ENCODE measurements at regions not wholly inside any gene's neighbourhood (a gene's known extent, or its start where the extent isn't known, plus 50 kb on each side); places are given as distances from the start of the nearest gene placed in this dataset.
A peak's percentile ranks its signal among the peaks of the same experiment; 100 is the strongest.

DNA sequence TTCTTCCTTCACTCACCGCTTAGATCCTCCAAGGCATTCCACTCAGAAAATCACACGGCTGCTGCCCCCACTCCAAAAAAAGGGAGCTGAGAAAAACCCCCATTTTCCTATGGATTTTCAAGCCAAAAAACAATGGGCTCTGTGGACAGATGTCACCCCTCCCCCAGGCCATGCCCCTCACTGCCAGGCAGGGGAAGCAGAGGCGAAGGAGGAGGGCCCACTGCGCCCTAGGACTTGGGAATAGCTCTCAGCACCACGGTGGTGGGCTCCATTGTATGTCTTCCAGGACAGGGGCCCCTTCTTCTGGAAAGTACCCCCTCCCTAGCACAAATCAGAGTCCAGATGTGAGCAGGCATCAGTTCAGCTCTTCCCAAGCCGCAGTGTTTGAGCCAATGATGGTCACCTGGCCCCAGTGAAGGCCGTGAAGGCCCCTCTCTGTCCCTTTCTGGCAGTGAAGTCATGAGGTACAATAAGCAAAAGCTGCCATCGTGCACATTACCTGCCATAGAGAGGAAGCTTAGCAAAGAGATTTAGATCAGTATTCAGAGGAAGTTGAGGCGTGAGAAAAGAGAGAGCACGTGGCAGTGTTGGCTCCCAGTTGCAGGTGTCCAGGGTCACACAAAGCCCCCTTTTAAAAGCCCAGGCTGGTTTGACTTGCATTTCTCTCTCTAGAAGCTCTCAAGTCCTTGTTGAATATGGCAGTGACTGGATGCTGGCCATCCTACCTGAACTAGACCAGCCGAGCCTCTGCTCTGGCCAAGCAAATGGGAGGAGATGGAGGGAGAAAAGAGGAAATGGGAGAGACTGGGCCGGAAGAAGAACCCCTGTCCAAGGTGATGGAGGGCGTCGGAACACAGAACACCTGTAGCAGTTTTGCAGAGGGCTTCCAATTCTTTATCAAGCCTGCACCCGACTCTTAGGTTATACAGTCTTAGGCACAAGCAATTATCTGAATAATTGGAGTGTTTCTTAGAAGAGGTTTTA lies 149.0 kb downstream of the TOMM20 start:
- Histone ChIP-seq H4K20me1 (ENCODE audit: insufficient read depth, low read depth, low read length) (no peaks in the 10 kb centered on the region), H3K9ac (ENCODE audit: low read length) (no peak overlapping the region), H3K9me3 (ENCODE audit: low read length) (no peaks in the 10 kb centered on the region), H3K4me3 (ENCODE audit: low read length) (no peak overlapping the region), H3K9me2 (replicated peaks; ENCODE audit: insufficient read depth, low read length) (no peaks in the 10 kb centered on the region), H3K79me2 (ENCODE audit: low read length) (no peaks in the 10 kb centered on the region), H3K27ac (ENCODE audit: low read length) (no peak overlapping the region), H2AFZ (ENCODE audit: low read length) (no peak overlapping the region), H3K4me1 (ENCODE audit: low read length) (peaks cover 45% of the 10 kb centered on the region), H3K36me3 (ENCODE audit: insufficient read depth, low read length) (no peaks in the 10 kb centered on the region), H3K27me3 (ENCODE audit: low read length) (no peaks in the 10 kb centered on the region), H3K4me2 (ENCODE audit: low read depth, low read length, poor library complexity, severe bottlenecking) (no peak overlapping the region)
- no peak for DNase-seq

DNA sequence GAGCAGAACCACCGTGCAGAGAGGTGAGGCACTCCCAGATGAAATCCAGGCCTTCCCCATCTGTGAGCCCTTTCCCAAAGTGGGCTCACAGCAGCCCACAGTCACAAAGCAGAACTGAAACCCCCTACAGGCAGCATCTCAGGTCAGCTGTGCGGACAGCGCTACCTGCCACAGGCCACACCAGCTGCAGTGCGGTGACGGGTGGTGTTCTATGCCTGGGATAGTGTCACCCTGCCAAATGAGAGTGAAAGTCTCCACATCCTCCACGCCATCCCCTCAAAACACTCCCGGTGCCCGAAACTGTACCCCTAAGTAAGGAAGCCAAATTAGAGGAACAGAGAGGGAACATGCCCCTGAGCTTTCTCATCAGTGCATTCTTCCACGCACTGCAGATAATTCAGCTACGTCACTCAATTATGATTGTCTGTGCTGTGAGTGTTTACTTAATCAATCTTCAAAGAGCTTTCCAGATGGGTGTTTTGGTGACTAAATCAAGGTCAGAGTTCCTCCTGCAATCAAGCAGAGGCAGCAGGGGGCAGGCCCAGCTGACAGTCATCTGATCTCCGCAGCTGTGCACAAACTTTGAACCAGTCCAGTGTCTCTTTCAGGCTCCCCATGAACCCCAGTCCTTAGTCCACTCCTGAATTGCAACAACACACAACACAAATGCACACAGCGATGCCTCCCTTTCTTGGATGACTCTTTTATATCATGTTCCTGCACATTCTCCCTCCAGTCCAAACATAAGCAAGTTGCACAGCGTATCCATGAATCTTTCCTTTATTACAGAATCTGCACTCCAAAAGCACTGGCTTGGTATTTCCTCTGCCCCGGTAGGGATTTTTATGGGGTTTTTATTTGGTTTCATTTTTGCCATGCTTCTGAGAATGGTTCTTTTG lies 150.0 kb downstream of the TOMM20 start:
- H3K4me1 ChIP-seq (ENCODE audit: low read length), result peaks cover 39% of the 10 kb centered on the region
- H3K9ac ChIP-seq (ENCODE audit: low read length), result peak overlapping the region; percentile 20
- no peak overlapping the region for H3K27ac ChIP-seq (ENCODE audit: low read length)
- H3K4me2 ChIP-seq (ENCODE audit: low read depth, low read length, poor library complexity, severe bottlenecking), result peak overlapping the region; percentile 48
- no peaks in the 10 kb centered on the region for H3K36me3 ChIP-seq (ENCODE audit: insufficient read depth, low read length)
- no peaks in the 10 kb centered on the region for H3K9me2 ChIP-seq (replicated peaks; ENCODE audit: insufficient read depth, low read length)
- no peaks in the 10 kb centered on the region for H3K9me3 ChIP-seq (ENCODE audit: low read length)
- H3K79me2 ChIP-seq (ENCODE audit: low read length), result no peaks in the 10 kb centered on the region
- no peaks in the 10 kb centered on the region for H3K27me3 ChIP-seq (ENCODE audit: low read length)
- DNase-seq, result peak; percentile 63
- no peaks in the 10 kb centered on the region for H4K20me1 ChIP-seq (ENCODE audit: insufficient read depth, low read depth, low read length)
- peak overlapping the region; percentile 5; the same call in 1 of the 2 replicates for H3K4me3 ChIP-seq (ENCODE audit: low read length)
- no peak overlapping the region for H2AFZ ChIP-seq (ENCODE audit: low read length)

DNA sequence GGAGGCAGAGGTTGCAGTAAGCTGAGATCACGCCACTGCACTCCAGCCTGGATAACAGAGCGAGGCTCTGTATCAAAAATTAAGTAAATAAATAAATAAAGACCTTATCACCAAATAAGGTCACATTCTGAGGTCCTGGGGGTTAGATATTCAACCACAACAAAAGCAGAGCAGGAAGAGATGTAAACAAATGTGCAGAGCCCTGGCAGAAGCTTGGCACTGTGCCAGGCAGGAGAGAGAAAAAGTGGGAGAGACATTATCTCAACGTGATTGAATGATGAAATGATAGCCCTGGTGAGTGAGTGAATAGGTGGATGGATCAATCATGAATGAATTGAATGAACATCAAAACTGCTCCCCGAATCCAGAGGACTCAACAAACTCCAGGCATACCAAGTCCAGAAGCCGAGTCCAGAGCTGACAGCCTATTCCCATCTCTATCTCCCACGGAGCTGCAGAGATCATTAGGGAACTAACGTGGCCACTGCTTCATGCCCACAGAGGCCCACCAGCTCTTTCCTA lies 150.7 kb downstream of the TOMM20 start:
- Histone ChIP-seq H3K4me2 (ENCODE audit: low read depth, low read length, poor library complexity, severe bottlenecking) (peak overlapping the region; percentile 48), H3K4me3 (ENCODE audit: low read length) (peak overlapping the region; percentile 5; the same call in 1 of the 2 replicates), H3K9me3 (ENCODE audit: low read length) (no peaks in the 10 kb centered on the region), H3K36me3 (ENCODE audit: insufficient read depth, low read length) (no peaks in the 10 kb centered on the region), H3K27me3 (ENCODE audit: low read length) (no peaks in the 10 kb centered on the region), H4K20me1 (ENCODE audit: insufficient read depth, low read depth, low read length) (no peaks in the 10 kb centered on the region), H3K79me2 (ENCODE audit: low read length) (no peaks in the 10 kb centered on the region), H3K9me2 (replicated peaks; ENCODE audit: insufficient read depth, low read length) (no peaks in the 10 kb centered on the region), H3K9ac (ENCODE audit: low read length) (peak overlapping the region; percentile 20), H3K27ac (ENCODE audit: low read length) (no peak overlapping the region), H3K4me1 (ENCODE audit: low read length) (peaks cover 42% of the 10 kb centered on the region), H2AFZ (ENCODE audit: low read length) (no peak overlapping the region)
- DNase-seq, result no peak

DNA sequence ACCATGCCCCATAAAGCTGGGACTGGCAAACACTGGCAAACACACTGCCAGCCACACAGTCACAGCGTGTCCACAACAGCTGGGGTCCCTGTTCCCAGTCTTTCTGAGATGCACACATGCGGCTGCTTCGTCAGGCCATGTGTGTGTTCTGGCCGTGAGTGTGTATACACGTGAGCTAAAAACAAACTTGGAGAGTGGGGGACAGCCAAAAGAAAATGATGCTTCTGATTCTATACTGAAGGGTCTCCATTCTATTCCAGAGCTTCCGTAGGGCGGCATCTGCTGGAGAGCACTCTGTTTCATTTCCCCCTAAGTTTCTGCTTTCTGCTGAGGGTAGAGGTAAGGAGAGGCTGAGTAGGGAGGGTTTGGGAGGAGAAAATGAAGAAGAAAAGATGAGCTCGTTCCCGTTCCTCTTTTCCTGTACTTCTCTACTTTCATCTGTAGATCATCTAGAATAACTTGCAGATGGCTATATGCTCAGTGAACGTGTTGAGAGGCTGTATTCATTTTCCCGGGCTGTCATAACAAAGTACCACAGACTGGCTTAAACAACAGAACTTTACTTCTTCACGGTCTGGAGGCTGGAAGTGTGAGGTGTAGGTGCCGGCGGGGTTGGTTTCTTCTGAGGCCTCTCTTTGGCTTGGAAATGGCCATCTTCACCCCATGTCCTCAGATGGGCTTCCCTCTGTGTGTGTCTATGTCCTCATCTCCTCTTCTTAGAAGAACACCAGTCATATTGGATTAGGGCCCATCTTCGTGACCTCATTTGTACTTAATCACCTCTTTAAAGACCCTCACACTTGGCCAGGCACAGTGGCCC lies 151.6 kb downstream of the TOMM20 start:
- H3K4me3 ChIP-seq (ENCODE audit: low read length), result no peak overlapping the region
- H3K9me3 ChIP-seq (ENCODE audit: low read length), result no peaks in the 10 kb centered on the region
- DNase-seq, result no peak
- H3K27me3 ChIP-seq (ENCODE audit: low read length), result no peaks in the 10 kb centered on the region
- no peaks in the 10 kb centered on the region for H3K9me2 ChIP-seq (replicated peaks; ENCODE audit: insufficient read depth, low read length)
- H3K27ac ChIP-seq (ENCODE audit: low read length), result no peak overlapping the region
- no peak overlapping the region for H3K4me2 ChIP-seq (ENCODE audit: low read depth, low read length, poor library complexity, severe bottlenecking)
- H4K20me1 ChIP-seq (ENCODE audit: insufficient read depth, low read depth, low read length), result no peaks in the 10 kb centered on the region
- H3K4me1 ChIP-seq (ENCODE audit: low read length), result peaks cover 42% of the 10 kb centered on the region
- no peak overlapping the region for H3K9ac ChIP-seq (ENCODE audit: low read length)
- H3K36me3 ChIP-seq (ENCODE audit: insufficient read depth, low read length), result no peaks in the 10 kb centered on the region
- no peaks in the 10 kb centered on the region for H3K79me2 ChIP-seq (ENCODE audit: low read length)
- 0 out of 2 replicates have a peak overlapping the region, but pooled peaks have one; percentile 17 for H2AFZ ChIP-seq (ENCODE audit: low read length)

DNA sequence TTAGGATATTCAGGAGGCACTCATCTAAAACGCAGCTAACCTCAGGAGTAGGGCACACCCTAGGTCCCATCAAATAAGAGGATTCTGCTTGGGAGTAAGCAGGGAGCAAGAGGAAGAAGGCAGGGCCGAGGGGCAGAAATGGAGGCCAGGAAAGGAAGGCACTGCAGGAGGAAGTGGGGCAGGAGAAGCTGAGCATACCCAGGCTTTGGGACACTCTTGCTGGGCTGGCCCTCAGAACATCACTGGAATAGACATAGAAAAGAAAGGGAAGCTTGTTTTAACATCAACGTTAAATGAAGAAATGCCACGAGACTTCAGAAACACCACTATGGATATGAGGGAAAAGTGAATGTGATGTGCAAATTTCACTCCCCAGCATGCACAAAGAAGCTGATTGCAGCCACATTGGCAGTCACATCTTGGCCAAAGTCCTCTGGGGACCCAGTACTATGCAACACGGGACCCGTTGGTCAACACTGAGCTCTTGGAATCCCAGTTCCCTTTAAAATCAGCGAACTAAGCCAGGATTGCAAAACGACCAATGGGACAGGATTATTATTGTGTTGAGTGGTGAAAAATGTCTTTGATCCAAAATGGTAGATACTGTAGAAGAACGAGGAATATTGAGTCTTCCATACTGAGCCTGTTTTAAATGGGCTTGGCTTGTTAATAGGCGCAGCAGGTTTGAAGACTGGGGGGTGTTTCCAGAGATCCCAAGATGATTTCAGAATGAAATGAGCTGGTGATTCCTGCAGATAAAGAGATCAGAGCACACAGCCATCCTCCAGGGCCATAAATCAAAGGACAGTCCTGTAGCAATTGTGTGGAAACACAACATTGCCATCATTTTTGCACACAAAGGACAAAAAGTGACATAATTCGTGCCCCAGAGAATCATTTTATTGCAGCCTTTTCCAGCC lies 152.4 kb downstream of the TOMM20 start:
- Histone ChIP-seq H3K27me3 (ENCODE audit: low read length) (no peaks in the 10 kb centered on the region), H3K4me2 (ENCODE audit: low read depth, low read length, poor library complexity, severe bottlenecking) (no peak overlapping the region), H4K20me1 (ENCODE audit: insufficient read depth, low read depth, low read length) (no peaks in the 10 kb centered on the region), H2AFZ (ENCODE audit: low read length) (no peak overlapping the region), H3K4me3 (ENCODE audit: low read length) (no peak overlapping the region), H3K36me3 (ENCODE audit: insufficient read depth, low read length) (no peaks in the 10 kb centered on the region), H3K9me3 (ENCODE audit: low read length) (no peaks in the 10 kb centered on the region), H3K79me2 (ENCODE audit: low read length) (no peaks in the 10 kb centered on the region), H3K9ac (ENCODE audit: low read length) (no peak overlapping the region), H3K4me1 (ENCODE audit: low read length) (peaks cover 44% of the 10 kb centered on the region), H3K9me2 (replicated peaks; ENCODE audit: insufficient read depth, low read length) (no peaks in the 10 kb centered on the region), H3K27ac (ENCODE audit: low read length) (no peak overlapping the region)
- DNase-seq, result no peak

DNA sequence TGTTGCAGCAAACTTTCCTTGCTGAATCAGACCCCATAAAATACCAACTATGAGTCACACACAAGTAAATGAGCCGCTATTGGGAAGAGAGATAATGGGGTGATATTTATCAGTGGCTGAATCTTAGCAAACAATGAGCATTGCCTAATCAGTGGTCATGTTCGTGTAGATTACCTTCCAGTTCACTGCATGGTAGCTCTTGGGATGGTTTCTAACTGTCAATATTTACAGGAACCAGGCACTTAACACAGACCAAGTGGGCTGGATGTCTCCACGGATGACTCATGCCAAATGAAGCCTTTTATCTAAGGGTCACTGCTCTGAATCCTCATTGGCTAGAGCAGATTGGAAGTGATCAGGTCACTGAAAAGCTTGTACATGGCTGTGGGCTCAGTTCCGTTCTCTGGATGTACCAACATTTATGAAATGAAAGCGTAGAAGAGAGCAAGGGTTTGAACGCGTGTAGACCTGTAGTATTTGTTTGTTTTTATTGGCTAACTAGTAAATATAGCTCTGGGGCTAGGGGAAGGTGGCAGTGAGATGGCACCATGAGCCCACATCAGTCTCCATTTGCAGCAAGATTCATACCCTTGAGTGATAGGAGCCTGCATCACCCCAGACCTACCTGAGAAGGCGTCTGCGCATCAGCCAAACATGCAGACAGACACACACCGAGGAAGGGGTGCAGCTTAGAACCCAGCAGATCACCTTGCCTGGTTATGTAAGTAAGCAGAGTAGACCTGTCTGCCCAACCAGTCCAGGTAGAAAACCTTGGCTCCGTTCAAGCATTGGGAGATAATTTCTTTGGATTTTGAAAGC lies 153.3 kb downstream of the TOMM20 start:
- Histone ChIP-seq H3K4me1 (ENCODE audit: low read length) (peaks cover 47% of the 10 kb centered on the region), H4K20me1 (ENCODE audit: insufficient read depth, low read depth, low read length) (no peaks in the 10 kb centered on the region), H3K9me3 (ENCODE audit: low read length) (no peaks in the 10 kb centered on the region), H3K4me2 (ENCODE audit: low read depth, low read length, poor library complexity, severe bottlenecking) (no peak overlapping the region), H3K27me3 (ENCODE audit: low read length) (no peaks in the 10 kb centered on the region), H3K27ac (ENCODE audit: low read length) (no peak overlapping the region), H3K79me2 (ENCODE audit: low read length) (no peaks in the 10 kb centered on the region), H3K36me3 (ENCODE audit: insufficient read depth, low read length) (no peaks in the 10 kb centered on the region), H3K4me3 (ENCODE audit: low read length) (no peak overlapping the region), H2AFZ (ENCODE audit: low read length) (no peak overlapping the region), H3K9ac (ENCODE audit: low read length) (no peak overlapping the region), H3K9me2 (replicated peaks; ENCODE audit: insufficient read depth, low read length) (no peaks in the 10 kb centered on the region)
- no peak for DNase-seq

Measured in Karpas-422 (cell line).